Epidermal melanocyte (primary cell): ENCODE measurements at regions not wholly inside any gene's neighbourhood (a gene's known extent, or its start where the extent isn't known, plus 50 kb on each side); places are given as distances from the start of the nearest gene placed in this dataset.
A peak's percentile ranks its signal among the peaks of the same experiment; 100 is the strongest.

Experiments used
- DNase-seq: peaks from one replicate; pipeline ENCODE4 v3.0.0; 2011; ENCODE audit warnings: low spot score; ENCODE audit not compliant: insufficient read length

GRCh38 chr2:181766129-181766528 is 85.8 kb upstream of the NEUROD1 start:
- no peak for DNase-seq

- no peak for DNase-seq
Measured at GRCh38 chr2:181770150-181770549, 89.8 kb upstream of the NEUROD1 start.

- no peak for DNase-seq
Measured at GRCh38 chr2:181771356-181771755, 91.0 kb upstream of the NEUROD1 start.

GRCh38 chr2:181772334-181772733 is 92.0 kb upstream of the NEUROD1 start:
- DNase-seq, result no peak

GRCh38 chr2:181772777-181773176 is 92.5 kb upstream of the NEUROD1 start:
- no peak for DNase-seq

- DNase-seq, result no peak
Measured at GRCh38 chr2:181774685-181775084, 94.4 kb upstream of the NEUROD1 start.

- DNase-seq, result no peak
Measured at GRCh38 chr2:181776336-181776735, 96.0 kb upstream of the NEUROD1 start.

GRCh38 chr2:181777734-181778133 is 97.4 kb upstream of the NEUROD1 start:
- DNase-seq, result no peak

GRCh38 chr2:181778621-181779201 is 98.4 kb upstream of the NEUROD1 start:
- no peak for DNase-seq

GRCh38 chr2:181779288-181780021 is 99.1 kb upstream of the NEUROD1 start:
- DNase-seq, result no peak

GRCh38 chr2:181780047-181780651 is 99.8 kb upstream of the NEUROD1 start:
- peak; percentile 58 for DNase-seq

- DNase-seq, result no peak
Measured at GRCh38 chr2:181780657-181781056, 100.3 kb upstream of the NEUROD1 start.

GRCh38 chr2:181781078-181781786 is 100.9 kb upstream of the NEUROD1 start:
- DNase-seq, result no peak

- no peak for DNase-seq
Measured at GRCh38 chr2:181782660-181783059, 102.3 kb upstream of the NEUROD1 start.

- no peak for DNase-seq
Measured at GRCh38 chr2:181784556-181784955, 104.2 kb upstream of the NEUROD1 start.

GRCh38 chr2:181785691-181786344 is 105.5 kb upstream of the NEUROD1 start:
- DNase-seq, result peak; percentile 25

GRCh38 chr2:181786371-181787228 is 104.9 kb upstream of the ITPRID2 start:
- no peak for DNase-seq

GRCh38 chr2:181787310-181788048 is 104.1 kb upstream of the ITPRID2 start:
- no peak for DNase-seq

GRCh38 chr2:181788897-181789555 is 102.5 kb upstream of the ITPRID2 start:
- no peak for DNase-seq
